ENCODE measurements at regions not wholly inside any gene's neighbourhood (a gene's known extent, or its start where the extent isn't known, plus 50 kb on each side); places are given as distances from the start of the nearest gene placed in this dataset.
"Not testable (repeated sequence)": the region's sequence is repeated elsewhere in the genome, so short reads cannot be mapped to it uniquely, and the experiment has no call there.

DNA sequence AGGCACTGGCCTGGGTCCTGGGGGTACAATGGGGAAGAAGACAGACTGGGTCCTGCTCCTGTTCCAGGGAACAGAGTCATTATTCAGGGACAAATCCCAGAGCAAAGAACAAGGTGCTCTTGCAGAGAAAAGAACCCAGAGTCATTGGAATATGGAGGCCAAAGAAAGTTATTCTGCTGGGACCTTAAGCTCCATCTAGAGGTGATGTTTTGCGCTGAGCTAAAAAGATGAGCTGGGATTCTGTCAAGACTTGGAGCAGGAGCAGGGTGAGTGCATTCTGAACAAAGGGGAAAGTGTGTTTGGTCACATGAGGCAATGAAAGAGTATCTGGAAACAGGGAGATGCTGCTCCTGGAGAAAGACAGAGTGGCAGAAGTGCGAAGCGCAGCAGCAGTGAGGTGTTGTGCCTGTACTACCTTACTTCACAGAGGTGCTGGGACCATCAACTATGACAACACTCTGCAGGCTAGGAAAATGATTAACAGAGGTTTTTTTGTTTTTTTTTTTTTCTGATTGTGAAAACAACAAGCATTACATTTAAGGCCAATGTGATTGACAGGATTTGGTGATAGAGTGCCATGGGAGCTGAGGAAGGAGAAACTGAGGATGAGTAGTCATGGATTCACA lies 95.3 kb upstream of the TNFSF11 start:
- no peak for DNase-seq (ENCODE audit: low read depth)

DNA sequence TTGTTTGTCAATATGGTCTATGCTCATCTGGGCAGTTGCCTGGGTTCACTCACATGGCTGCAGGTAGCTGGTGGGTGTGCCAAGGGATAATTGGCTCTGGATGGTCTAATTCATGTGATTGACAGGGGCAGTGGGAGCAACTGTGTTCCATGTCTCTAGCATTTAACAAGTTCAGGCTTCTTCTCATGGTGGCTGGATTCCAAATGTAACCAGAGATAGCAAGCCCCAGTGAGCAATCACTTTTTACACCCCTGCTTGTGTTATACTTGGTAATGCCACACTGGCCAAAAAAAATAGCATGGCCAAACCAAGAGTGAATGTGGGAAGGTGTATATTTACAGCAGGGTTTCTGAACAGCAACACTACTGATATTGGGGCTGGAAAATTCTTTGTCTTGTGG lies 89.6 kb upstream of the TNFSF11 start:
- DNase-seq (ENCODE audit: low read depth) = no peak

DNA sequence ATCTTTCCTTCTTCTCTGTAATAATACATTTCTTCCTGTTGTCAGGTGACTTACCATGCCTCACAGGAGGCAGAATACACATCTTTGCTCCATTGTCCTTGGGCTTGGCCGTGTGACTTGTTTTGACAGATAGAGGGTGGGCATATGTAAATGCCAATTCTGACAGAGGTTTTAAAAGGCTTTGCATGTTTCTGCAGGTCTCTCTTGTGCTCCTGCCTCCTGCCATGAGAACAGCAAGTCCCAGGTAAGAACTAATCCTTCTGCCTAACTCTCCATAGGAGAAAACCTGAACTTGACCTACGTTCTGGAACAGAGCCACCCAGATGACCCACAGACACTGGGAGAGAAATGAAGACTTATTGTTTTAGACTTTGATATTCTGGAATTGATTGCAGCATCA lies 88.7 kb upstream of the TNFSF11 start:
- DNase-seq (ENCODE audit: low read depth) = no peak

DNA sequence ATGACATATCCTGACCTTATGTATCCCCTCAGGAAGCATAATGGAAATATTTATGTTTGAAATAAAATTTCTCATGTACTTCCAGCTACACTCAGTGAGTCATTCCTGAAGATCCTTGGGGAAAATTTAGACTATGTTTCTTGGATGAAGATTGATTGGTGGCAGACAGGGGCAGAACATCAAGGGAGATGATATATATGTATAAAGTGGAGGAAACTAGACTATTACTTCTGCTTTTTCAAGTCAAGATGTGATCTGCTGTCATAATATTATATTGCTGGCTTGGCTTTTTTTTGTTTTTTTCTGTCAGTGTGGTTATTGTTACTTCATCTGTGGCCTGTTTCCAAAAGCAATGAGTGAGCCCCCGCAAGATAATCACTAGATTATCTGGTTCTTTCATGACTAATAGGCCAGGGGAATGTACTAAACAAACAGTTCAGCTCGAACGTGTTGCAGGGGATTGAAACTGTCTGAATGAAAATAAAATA lies 87.2 kb upstream of the TNFSF11 start:
- DNase-seq (ENCODE audit: low read depth) = peak; percentile 51

DNA sequence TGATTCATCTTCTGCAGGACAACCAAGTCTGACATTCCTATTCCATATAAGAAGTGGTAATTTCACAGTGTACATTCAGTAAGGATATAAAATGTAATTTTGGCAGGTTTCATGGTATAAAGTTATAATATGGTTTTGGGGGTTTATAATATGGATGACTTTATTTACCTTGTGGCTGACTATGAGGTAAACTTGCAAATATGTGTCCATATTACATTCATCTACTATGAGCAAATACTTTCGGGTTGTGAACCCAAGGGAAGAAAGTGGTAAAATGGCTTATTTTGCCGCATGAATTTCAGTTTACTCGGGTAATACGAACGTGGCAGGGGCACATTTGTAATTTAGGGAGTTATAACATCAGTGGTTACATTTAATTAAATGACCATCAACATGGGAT lies 86.7 kb upstream of the TNFSF11 start:
- no peak for DNase-seq (ENCODE audit: low read depth)

DNA sequence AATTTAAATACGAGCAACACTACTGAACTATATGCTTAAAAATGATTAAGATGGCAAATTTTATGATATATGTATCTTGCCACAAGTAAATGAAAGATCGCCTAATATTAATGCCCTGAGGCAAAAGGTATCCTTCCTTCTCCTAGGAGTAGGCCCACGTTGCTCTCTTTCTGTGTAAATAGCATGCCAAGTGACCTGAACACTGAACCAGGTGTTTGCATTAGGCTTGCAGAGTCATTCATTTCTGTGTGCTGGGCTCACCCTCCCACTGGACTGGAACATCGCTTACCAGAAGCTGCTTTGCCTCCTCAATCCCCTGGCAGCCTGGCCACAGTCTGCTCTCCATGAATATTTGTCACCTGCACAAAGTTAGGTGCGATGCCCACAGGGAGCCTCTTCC lies 83.3 kb upstream of the TNFSF11 start:
- no peak for DNase-seq (ENCODE audit: low read depth)

DNA sequence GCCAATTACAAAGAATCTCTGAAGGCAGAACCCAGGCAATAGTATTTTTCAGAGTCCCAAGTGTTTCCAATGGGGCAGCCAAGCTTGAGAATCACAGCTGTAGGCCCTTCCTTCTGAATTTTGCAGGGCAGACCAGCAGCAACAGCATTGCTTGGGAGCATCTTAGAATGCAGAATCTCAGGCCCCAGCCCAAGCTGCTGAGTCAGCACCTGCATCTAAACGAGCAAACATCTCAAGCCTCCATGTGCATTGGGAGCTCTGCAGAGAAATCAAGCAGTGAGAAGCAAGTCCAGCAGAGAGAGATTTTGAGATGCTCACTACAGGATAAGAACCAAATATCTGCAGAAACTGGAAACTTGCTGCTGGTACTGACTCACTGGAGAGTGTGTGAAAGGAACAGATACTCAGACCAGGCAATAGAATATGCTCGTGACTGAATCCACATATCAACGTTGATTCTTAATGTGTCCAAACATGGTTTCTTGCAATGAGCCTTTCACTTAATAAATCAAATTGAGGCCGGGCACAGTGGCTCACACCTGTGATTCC lies 81.5 kb upstream of the TNFSF11 start:
- no peak for DNase-seq (ENCODE audit: low read depth)

DNA sequence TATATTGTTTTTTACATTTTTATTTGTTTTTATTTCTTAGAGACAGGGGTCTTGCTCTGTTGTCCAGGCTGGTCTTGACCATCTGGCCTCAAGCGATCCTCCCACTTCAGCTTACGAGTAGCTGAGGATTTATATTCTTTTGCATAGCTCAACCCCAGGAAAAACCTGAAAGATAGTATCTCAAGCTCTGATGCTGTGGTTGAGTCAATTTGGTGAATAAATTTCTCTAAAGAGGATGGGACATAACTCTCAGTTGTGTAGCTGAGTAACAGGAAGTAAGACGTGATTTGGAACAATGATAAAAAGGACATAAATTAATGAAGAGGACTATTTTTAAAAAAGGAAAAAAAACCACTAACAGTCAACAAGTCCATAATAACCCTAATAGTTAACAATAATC lies 79.8 kb upstream of the TNFSF11 start:
- no peak for DNase-seq (ENCODE audit: low read depth)

DNA sequence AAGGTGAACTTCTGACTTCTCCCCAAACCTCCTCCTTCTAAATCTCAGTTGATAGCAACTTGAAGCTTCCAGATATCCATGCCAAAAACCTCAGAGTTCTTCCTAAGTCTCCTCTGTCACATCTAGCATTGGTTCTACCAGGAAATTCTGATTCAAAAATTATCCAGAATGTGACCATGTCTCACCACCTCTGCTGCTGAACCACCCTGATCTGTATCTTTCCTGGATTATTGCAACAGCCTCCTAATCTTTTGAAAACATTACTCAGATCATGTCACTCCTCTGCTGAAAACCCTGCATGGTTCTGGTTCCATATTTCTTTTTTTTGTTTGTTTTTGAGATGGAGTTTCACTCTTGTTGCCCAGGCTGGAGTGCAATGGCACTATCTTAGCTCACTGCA lies 78.7 kb upstream of the TNFSF11 start:
- no peak for DNase-seq (ENCODE audit: low read depth)

DNA sequence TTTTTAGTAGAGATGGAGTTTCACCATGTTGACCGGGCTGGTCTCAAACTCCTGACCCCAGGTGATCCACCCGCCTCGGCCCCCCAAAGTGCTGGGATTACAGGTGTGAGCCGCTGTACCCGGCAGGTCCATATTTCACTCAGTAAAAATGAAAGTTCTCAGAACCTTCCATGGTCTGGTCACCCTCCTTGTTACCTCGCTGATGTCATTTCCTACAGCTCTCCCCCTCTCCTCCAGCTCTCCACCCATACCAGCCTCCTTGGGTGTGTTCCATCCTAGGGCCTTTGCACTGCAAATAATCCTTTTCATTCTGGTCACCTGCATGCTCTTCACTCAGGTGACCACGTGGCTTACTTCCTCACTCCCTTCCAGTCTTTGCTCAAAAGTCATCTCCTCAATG lies 78.2 kb upstream of the TNFSF11 start:
- DNase-seq (ENCODE audit: low read depth) = no peak

DNA sequence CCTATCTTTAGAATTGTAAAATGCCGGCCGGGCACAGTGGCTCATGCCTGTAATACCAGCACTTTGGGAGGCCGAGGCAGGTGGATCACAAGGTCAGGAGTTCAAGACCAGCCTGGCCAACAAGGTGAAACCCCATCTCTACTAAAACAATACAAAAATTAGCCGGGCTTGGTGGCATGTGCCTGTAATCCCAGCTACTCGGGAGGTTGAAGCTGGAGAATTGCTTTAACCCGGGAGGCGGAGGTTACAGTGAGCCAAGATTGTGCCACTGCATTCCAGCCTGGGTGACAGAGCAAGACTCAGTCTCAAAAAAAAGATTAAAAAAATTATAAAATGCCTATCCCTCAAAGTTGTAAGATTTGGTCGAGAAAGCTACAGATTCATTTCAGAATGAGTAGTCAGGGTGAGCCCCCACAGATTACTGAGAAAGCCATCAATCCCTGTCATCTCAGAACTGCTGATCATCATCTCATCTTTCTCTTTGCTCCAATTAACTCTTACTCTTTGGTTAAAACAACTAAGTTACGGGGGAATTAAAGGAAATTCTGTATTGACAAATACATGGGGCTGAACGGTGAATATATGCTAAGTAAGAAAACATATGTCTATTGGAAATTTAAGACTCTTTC lies 76.9 kb upstream of the TNFSF11 start:
- not testable (repeated sequence) for DNase-seq (ENCODE audit: low read depth)

DNA sequence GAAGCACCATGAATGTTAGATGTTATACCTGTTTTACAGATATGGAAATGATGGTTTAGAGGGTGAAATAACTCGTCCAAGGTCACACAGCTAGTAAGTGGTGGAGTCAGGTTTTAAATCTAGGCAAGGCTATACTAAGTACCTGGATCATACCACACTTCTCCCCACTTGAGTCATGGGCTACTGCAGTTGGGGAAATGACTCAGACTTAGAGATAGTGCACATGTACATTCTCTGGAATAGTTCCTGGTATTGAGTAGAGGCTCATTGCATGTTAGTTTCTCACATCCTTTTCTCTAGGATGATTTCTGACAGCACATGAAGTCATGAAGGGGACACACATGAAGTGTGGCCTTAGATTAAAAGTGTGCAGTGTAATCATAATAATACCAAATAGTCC lies 76.2 kb upstream of the TNFSF11 start:
- peak; percentile 37 for DNase-seq (ENCODE audit: low read depth)

DNA sequence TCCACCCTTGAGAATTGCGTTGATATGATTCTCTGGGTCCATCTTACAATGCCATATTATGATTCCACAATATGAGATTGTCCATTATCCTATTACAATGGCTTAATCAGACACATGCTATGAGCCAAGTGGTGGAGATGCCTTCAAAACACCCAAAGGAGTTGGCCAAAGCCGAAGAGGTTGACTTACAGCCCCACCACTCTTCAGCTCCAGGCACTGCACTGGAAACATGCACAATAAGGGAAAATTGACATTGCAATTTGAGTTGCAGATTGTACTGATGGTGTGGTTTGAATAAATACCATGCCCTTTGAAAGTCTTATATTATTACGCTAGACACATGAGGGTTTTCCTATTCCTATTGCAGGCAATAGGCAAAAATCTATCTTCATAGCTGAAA lies 75.4 kb upstream of the TNFSF11 start:
- DNase-seq (ENCODE audit: low read depth) = no peak

All from fibroblast of the conjunctiva (primary cell).